ENCODE measurements at regions not wholly inside any gene's neighbourhood (a gene's known extent, or its start where the extent isn't known, plus 50 kb on each side); places are given as distances from the start of the nearest gene placed in this dataset.

DNA sequence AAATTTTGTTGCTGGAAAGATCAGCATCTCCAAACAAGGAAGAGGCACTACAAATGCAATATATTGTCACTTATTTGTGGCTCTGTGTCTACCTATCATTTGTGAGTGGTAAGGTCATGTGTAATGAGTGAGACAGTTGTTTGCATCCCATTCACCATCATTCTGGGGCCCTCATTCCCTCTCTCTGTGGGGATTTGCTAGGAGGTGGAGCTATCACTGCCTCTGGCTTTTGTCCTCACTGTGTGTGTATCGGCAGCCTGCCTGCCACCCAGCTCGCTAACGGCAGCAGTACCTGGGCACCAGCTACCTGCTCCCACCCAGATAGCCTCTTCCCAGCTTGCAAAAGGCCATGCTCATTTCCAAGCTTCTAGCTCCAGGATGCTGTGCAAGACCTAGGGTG is 379.2 kb upstream of the ZFHX3 start:
- no peak for TF ChIP-seq EZH2 (IDR thresholded peaks at IDR 0.05; ENCODE audit: low read length, unreplicated experiment)
- TF ChIP-seq, protein P1, sequence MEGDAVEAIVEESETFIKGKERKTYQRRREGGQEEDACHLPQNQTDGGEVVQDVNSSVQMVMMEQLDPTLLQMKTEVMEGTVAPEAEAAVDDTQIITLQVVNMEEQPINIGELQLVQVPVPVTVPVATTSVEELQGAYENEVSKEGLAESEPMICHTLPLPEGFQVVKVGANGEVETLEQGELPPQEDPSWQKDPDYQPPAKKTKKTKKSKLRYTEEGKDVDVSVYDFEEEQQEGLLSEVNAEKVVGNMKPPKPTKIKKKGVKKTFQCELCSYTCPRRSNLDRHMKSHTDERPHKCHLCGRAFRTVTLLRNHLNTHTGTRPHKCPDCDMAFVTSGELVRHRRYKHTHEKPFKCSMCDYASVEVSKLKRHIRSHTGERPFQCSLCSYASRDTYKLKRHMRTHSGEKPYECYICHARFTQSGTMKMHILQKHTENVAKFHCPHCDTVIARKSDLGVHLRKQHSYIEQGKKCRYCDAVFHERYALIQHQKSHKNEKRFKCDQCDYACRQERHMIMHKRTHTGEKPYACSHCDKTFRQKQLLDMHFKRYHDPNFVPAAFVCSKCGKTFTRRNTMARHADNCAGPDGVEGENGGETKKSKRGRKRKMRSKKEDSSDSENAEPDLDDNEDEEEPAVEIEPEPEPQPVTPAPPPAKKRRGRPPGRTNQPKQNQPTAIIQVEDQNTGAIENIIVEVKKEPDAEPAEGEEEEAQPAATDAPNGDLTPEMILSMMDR (conservative IDR thresholded peaks at IDR 0.05; ENCODE audit: low read depth, low read length), result no peak
- TF ChIP-seq EZH2phosphoT487 (IDR thresholded peaks at IDR 0.05; ENCODE audit: borderline replicate concordance, low read length), result no peak

All from PC-3 (cell line).